DMS53 treated with DMSO at 0.1 percent for 48 hours (cell line): ENCODE measurements at regions not wholly inside any gene's neighbourhood (a gene's known extent, or its start where the extent isn't known, plus 50 kb on each side); places are given as distances from the start of the nearest gene placed in this dataset.

Experiments used
- DNase-seq: peaks from one replicate; lab custom pipeline; 2025; ENCODE audit not compliant: unreplicated experiment; lab: John Stamatoyannopoulos, UW

GRCh38 chr4:98771959-98772632 is 113.7 kb upstream of the TSPAN5 start:
- DNase-seq = peak; percentile 26

DNA sequence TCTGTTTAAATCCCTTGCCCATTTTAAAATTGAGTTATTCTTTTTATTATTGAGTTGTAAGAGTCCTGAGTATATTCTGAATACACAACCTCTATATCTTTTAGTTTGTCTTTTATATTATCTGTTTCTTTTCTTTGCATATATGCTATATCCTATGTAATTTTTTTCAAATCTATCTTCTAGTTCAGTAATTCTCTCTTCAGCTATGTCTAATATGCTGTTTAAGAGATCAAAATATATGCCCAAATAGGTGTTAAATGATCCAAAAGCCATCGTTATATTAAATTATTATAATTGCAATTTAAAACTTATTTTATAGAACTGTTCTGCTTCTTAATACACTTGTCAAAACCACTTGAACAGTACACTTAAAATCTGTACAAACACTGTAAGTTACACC is 107.4 kb upstream of the TSPAN5 start:
- no peak for DNase-seq

DNA sequence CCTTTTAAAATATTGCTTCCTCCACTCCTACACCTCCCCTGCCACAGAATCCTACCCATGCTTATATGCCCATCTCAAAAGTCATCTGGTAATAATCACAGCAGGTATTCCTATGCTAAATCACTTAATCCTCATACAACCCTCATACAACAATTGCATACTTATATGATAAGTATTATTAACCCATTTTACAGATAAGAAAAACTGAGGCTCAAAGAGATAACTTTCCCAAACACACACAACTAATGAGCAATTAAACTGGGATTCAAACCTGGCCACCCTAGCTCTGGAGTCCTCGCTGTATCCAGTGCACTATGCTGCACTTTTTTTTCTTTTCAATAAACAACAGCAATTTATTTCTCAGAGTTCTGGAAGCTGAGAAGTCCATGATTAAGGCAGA is 99.8 kb upstream of the TSPAN5 start:
- DNase-seq = no peak

GRCh38 chr4:98754736-98755135 is 96.3 kb upstream of the TSPAN5 start:
- no peak for DNase-seq

DNA sequence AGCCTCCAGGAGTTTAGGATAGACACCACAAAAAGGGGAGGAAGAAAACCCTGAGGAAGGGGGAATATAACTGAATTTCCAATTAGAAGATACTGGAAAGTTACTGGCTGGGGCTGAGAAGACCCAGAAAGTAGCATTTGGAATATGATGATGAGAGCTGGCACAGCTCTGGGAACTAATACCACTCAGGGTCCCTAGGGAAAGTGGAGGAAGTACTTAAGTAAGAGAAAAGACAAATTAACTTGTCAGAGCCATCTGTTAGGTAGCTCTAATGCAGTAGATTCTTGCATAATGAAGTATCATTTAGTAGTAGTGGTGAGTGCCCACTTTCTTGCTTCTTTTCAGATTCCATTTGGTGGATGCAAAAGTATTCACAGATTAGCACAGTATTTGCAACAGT is 90.8 kb upstream of the TSPAN5 start:
- DNase-seq = no peak

GRCh38 chr4:98748609-98749008 is 90.2 kb upstream of the TSPAN5 start:
- DNase-seq = no peak

DNA sequence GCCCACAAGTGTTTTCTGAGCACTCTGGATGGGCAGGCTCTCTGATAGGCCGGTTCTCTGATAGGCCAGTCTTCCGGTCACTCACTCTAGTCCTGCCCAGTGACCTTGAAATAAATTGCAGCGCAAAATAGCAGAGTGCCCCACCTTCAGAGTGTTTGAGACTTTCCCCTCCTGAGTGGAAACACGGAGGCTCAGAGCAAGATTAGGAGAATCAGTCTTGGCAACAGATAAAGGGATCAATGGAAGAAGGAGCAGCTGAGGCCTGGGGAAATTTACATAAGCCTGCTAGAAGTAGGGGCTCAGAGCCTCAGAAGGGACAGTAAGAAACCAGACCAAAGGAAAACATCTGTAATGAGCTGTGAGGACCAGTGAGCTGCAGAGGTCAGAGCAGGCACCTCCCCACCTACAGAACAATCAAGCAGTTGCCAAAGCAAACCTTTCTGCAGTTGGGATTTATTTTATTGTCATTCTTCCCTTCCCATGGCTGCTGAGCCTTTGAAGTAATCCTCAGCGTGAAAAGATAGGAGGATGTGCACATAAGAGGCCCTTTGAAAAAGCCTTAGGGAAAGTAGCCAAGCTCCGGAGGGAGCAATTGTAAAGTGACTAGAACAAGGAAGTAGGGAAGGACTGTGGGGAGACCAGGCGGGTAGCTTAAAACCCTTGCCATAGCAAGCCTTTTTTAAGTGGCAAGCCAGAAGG is 89.1 kb upstream of the TSPAN5 start:
- peak; percentile 44 for DNase-seq

DNA sequence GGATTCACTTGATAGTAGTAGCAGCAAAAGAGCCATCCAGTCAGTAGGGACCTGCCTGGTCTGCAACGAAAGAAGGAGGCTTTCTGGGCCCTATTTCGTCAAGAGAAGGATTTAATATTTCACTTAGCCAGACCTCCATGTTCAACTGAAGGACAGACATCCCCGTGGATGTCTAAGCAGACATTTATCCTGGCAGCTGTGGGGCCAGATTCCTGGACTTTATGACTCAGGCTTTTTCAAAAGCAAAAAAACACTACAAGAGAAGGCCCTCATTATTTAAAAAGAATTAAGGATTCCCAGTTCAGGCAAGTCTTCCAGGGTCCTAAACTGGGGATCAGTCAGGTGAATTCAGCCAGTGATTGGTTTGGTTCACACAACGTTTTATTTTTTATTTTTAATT is 88.5 kb upstream of the TSPAN5 start:
- DNase-seq = no peak

GRCh38 chr4:98746530-98746929 is 88.1 kb upstream of the TSPAN5 start:
- DNase-seq = peak; percentile 77

GRCh38 chr4:98745366-98745765 is 87.0 kb upstream of the TSPAN5 start:
- peak; percentile 24 for DNase-seq

- no peak for DNase-seq
These were observed 86.2 kb upstream of the TSPAN5 start for GRCh38 chr4:98744372-98745150.

GRCh38 chr4:98741952-98742351 is 83.5 kb upstream of the TSPAN5 start:
- DNase-seq = no peak

DNA sequence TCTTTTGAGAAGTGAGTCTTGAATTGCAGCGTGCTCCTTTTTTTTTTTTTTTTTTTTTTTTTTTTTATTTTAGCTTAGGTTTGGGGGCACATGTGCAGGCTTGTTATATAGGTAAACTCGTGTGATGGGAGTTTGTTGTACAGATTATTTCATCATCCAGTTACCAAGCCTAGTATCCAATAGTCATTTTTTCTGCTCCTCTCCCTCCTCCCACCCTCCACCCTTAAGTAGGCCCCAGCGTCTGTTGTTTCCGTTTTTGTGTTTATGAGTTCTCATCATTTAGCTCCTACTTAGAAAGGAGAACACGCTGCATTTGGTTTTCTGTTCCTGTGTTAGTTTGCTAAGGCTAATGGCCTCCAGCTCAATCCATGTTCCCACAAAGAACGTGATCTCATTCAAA is 81.3 kb upstream of the TSPAN5 start:
- DNase-seq = no peak

DNA sequence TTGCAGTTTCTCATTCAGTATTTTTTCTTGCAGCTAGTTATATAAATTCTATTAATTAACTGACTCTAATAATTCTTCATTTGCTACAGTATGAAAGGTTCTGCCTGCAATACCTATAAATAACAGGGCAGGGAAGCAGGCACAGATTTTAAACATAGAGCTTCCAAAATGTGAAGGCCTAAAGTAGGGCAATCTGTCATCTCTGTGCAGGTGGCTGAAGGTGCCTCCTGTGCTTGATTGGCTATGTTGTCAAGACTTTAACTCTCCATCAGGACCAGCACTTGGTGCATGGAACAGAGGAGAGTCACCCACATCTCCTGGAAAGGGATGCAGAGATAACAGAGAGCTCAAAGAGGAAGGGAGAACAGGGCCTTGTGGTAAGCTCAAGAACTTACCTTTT is 75.2 kb upstream of the TSPAN5 start:
- no peak for DNase-seq

- no peak for DNase-seq
These were observed 70.5 kb upstream of the TSPAN5 start for GRCh38 chr4:98728871-98729270.

GRCh38 chr4:98728433-98728832 is 70.0 kb upstream of the TSPAN5 start:
- peak; percentile 17 for DNase-seq

DNA sequence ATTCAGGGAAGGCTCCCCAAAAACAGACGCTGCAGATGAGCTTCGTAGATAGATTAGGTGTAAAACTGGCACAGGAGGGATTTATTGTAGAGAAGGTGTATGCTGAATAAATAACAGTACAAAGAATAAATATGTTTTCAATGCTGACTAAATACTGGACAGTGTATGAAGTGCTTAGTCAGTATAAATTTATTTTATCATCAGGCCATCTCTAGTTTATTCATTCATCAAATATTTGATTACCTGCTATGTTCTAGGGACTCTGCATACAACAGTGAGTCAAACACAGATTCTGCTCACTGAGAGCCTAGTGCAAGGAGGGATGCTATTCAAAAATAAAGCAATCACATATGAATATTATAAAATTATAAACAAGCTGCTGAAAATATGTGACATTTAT is 63.6 kb upstream of the TSPAN5 start:
- DNase-seq = no peak

GRCh38 chr4:98720871-98721480 is 62.6 kb upstream of the TSPAN5 start:
- DNase-seq = no peak

- DNase-seq = no peak
These were observed 58.4 kb upstream of the TSPAN5 start for GRCh38 chr4:98716796-98717195.

- no peak for DNase-seq
These were observed 54.2 kb upstream of the TSPAN5 start for GRCh38 chr4:98712607-98713006.

DNA sequence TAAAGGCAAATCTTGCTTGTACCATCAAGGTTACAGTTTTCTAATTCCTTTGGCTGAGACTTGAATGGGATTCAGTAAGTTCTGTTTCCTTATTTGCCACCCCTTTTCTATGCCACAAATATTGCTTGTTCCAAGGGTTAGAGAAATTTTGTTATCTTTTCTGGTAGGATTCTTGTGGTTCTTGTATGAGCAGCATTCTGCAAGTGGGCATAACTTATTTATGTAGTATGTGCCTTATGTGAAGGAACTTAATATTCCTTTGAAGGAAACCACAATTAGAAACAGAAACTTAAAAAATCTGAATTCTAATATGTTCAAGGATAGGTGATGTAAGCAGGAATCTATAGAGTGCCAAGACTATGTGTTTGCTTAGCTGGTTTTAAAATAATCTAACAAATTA is 53.1 kb upstream of the TSPAN5 start:
- DNase-seq = no peak

DNA sequence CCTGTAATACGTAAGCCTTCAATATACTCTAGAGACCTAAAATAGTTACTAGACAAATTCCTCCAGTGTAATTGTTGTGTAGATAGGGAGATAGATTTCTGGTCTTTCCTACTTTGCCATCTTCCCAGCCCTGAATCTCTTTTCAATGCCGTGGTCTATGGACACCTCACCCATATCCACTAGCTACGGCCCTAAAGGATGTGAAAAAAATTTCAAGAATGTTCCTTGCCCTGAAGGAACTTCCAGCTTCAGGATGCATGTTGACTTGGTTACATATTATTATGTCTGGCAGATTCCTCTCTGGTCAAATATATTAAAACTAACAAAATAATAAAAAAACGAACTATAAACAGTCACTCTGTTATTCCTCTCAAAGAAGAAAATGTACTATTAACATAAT is 52.4 kb upstream of the TSPAN5 start:
- DNase-seq = no peak
